GM12873 (cell line): ENCODE measurements at regions not wholly inside any gene's neighbourhood (a gene's known extent, or its start where the extent isn't known, plus 50 kb on each side); places are given as distances from the start of the nearest gene placed in this dataset.

Source experiments
- CTCF ChIP-seq: IDR thresholded peaks from 2 replicates; pipeline ENCODE4 v1.5.1; 2012; ENCODE audit warnings: low read depth, mild to moderate bottlenecking, moderate library complexity, low read length, control low read depth; ENCODE audit not compliant: insufficient read depth; ENCODE audit errors: missing control alignments

- no peak for TF ChIP-seq CTCF
These were observed 189.8 kb downstream of the ELAVL2 start for GRCh38 chr9:23636199-23636598.

- TF ChIP-seq CTCF: no peak
These were observed 188.0 kb downstream of the ELAVL2 start for GRCh38 chr9:23638011-23638410.

GRCh38 chr9:23638837-23639426, 187.1 kb downstream of the ELAVL2 start:
- no peak for TF ChIP-seq CTCF
